HG03280 (cell line): ENCODE measurements at regions not wholly inside any gene's neighbourhood (a gene's known extent, or its start where the extent isn't known, plus 50 kb on each side); places are given as distances from the start of the nearest gene placed in this dataset.
"Not testable (repeated sequence)": the region's sequence is repeated elsewhere in the genome, so short reads cannot be mapped to it uniquely, and the experiment has no call there.

ENCODE experiments used
- ATAC-seq: cut with Tn5 transposase; IDR thresholded peaks from one replicate; pipeline ENCODE4 v1.9.1; 2021; ENCODE audit warnings: mild to moderate bottlenecking, moderate library complexity; ENCODE audit not compliant: unreplicated experiment

DNA sequence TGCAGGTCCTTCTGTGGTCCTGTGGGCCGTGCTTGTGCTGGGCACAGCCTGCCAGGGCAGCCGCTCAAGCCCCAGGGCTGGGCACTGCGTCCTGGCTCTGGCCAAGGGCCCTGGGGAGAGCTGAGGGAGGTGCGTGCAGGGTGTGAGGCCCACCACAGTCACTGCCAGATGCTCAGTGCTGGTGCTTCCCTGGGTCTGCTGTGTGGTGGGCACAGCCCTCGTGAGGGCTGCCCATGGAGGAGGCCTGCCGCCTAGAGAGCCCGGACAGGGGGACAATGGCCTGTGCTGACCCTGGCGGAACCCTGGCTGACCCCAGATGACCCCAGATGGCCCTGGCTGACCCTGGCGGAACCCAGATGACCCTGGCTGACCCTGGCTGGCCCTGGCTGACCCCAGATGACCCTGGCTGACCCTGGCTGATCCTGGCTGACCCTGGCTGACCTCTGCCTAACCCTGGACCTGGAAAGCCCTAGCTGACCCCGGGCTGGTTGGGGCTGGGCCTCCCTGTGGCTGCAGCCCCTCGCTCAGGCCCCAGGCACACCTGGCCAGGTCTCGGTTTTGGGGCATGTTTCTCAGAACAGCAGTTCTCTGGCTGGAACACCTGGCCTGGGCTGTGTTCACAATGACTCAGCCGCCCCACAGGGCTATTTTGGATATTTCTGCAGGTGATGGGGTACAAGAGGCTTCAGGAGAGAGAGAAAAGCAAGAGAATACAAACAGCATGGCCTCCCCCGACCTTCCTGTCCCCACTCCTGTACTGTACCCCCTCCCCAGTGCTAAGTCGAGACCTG is 55.4 kb downstream of the TMEM121 start:
- peak; percentile 47 for ATAC-seq

DNA sequence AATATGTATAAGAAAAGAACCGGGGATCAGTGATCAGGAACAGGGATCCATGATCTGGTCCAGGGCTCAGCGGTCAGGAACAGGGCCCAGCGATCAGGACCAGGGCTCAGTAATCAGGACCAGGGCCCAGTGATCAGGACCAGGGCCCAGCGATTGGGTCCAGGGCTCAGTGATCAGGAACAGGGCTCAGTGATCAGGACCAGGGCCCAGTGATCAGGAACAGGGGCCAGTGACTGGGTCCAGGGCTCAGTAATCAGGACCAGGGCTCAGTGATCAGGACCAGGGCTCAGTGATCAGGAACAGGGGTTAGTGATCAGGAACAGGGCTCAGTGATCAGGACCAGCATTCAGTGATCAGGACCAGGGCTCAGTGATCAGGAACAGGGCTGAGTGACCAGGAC is 56.3 kb downstream of the TMEM121 start:
- no peak for ATAC-seq

DNA sequence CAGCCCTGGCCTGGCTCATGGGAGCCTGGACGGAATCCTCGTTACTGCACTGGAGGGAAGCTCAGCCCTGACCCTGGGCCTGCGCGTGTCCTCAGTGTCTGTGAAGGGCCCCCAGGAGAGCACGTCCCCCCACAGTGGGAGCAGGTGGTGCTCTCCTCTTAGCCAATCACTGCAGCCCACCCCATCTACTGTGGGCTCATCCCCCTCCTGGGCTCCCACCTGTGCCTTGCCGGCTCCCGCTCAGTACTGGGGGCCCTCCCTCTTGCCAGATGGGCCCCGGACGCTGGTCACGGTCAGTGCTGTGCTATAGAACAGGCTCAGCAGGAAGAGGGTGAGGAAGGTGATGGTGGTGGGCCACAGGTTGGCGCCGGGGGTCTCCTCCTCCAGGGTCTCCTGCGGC is 57.5 kb downstream of the TMEM121 start:
- ATAC-seq: not testable (repeated sequence)

DNA sequence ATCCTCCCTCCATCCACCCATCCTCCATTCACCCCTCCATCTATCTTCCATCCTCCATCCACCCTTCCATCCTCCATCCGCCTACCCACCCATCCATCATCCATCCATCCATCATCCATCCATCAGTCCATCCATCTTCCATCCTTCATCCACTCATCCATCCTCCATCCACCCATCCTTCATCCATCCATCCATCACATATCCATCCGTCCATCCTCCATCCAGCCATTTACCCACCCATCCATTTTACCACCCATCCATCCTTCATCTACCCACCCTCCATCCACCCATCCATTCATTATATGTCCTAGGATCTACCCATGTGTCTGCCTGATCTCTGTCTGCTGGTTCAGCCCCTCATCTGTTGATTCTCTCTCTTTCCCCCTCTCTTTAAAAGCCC is 58.9 kb downstream of the TMEM121 start:
- ATAC-seq: not testable (repeated sequence)

DNA sequence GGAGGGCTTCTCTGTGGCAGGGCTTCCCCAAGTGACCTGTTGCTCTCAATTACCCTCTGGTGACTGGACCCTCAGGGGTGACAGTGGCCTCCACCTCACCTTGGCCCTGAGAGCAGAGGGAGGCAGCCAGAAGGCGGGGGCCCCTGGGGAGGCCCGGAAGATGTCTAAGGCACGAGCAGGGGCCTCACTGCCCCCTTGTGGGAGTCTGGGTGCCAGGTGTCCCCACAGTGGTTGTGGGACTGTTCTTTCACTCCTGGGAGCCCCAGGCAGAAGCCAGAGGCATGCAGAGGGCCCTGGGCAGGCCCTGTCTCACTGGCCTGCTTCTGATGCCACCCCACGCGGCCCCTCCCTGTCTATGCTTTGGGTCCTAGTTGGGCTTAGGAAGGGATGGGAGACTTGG is 59.3 kb downstream of the TMEM121 start:
- not testable (repeated sequence) for ATAC-seq

DNA sequence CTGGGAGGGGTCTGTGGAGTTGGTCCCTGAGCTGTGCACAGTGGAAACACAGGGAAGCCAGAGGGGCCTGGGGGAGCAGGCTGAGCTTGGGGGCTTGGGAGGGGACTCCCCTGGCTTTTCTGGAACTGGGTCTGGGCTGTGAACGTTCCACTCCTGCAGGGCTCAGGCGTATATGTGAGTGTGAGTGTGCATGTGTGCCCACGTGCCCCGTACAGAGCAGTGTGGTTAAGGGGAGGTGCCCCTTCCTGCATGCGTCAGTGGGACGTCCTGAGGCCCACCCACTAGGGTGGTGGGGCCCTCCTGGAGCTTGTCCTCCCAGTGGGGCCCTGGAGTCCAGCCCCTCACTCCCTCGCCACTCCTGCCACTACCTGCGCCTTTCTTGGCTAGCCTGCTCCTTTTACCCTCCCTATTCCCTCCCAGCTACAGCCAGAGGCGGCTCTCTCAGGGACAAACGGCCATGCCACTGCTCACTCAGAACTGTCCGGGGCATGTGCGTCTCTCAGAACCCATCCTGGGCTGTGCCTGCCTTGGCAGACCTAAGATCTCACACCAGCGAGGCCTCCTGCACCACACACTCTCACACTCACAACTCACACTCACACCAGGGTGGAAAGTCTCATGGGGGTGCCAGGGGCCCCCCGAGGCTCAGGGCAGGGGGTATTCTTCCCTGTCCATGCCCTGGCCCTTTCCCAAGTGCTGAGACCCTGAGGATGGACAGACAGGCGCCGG is 59.9 kb downstream of the TMEM121 start:
- not testable (repeated sequence) for ATAC-seq

DNA sequence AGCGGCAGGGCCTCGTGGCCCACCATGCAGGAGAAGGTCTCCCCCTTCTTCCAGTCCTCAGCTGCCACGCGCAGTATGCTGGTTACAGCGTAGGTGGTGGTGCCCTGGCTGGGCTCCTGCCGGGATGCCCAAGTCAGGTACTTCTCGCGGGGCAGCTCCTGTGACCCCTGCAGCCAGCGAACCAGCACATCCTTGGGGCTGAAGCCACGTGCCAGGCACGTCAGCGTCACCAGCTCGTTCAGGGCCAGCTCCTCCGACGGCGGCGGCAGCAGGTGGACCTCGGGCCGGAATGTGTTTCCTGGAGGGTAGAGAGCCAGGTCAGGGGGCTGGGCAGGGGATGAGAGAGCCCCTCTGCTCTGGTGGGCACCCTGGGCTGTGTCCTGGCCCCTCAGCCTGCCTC is 60.7 kb downstream of the TMEM121 start:
- ATAC-seq: not testable (repeated sequence)

DNA sequence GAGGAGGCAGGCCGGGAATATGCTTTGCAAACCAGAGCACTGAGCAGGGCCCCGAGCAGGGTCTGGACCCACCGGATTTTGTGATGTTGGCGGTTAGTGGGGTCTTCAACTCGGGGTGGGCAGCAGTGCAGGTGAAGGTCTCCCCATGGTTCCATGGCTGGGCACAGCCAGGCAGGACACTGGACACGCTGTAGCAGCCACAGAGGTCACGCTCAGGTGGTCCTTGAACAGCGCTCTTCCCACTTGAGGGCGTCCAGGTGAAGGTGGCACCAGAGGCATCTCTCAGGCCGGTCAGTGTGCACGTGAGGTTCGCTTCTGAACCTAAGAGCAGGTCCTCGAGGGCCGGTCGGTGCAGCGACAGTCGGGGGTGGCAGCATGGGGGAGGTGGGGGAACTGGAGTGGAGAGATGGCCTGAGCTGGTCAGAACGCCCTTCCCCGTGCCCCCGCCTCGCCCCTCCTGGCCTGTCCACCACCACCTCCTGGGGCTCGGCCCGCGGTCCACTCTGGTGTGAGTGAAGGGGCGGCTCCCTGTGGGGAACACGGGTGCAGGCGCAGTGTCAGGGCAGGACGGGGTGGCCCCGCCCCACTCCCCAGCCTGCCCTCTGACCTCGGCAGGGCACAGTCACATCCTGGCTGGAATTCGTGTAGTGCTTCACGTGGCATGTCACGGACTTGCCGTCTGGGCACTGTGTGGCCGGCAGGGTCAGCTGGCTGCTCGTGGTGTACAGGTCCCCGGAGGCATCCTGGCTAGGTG is 61.3 kb downstream of the TMEM121 start:
- not testable (repeated sequence) for ATAC-seq

DNA sequence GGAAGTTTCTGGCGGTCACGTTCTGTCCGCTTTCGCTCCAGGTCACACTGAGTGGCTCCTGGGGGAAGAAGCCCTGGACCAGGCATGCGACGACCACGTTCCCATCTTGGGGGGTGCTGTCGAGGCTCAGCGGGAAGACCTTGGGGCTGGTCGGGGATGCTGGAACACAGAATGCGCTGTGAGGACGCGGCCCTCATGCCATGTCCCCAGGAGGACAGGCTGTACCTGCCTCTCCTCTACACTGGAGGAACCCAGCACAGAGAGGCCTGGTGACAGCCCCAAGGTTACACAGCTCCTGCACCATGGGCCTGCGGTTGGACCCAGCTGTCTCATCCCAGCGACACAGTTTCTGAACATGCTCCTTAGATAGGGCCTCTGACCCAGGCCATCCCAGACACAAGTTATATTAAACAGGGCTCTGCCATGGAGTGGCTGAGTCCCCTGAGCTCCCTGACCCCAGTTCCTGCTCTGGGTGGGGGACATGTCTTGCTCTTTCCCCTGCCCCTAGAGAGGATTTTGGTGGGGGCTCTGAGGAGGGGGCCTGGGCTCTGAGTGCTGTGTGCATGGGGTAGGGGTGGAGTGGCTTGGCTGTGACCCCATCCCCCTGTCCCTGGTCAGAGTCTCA is 62.0 kb downstream of the TMEM121 start:
- ATAC-seq: no peak

DNA sequence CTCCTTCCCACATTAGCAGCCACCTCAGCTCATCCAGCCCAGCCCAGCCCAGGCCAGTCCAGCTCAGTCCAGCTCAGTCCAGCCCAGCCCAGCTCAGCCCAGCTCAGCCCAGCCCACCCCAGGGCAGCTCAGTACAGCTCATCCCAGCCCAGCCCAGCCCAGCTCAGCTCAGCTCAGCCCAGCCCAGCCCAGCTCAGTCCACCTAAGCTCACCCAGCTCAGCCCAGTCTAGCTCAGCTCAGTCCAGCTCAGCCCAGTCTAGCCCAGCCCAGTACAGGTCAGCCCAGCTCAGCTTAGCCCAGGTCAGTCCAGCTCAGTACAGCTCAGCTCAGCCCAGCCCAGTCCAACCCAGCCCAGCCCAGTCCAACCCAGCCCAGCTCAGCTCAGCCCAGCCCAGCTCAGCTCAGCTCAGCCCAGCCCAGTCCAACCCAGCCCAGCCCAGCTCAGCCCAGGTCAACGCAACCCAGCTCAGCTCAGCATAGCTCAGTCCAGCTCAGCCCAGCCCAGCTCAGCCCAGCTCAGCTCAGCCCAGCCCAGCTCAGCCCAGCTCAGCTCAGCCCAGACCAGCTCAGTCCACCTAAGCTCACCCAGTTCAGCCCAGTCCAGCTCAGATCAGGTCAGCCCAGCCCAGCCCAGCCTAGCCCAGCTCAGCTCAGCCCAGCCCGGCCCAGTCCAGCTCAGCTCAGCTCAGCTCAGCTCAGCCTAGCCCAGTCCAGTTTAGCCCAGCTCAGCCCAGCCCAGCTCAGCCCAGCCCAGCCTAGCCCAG is 63.0 kb downstream of the TMEM121 start:
- ATAC-seq: no peak

DNA sequence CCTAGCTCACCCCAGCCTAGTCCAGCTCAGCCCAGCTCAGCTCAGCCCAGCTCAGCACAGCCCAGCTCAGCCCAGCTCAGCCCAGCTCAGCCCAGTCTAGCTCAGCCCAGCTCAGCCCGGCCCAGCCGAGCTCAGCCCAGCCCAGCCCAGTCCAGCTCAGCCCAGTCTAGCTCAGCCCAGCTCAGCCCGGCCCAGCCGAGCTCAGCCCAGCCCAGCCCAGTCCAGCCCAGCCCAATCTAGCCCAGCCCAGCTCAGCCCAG is 63.5 kb downstream of the TMEM121 start:
- not testable (repeated sequence) for ATAC-seq

DNA sequence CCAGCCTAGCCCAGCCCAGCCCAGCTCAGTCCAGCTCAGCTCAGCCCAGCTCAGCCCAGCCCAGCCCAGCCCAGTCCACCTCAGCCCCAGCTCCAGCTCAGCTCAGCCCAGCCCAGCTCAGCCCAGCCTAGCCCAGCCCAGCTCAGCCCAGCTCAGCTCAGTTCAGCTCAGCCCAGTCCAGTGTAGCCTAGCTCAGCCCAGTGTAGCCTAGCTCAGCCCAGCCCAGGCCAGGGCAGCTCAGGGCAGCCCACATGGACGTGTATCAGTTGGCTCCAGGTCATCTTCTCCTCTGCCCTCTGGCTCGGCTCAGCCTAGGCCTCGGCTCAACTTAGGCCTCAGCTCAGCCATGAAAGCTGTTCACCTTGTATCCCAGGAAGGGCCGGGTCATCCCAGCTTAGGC is 64.7 kb downstream of the TMEM121 start:
- no peak for ATAC-seq

DNA sequence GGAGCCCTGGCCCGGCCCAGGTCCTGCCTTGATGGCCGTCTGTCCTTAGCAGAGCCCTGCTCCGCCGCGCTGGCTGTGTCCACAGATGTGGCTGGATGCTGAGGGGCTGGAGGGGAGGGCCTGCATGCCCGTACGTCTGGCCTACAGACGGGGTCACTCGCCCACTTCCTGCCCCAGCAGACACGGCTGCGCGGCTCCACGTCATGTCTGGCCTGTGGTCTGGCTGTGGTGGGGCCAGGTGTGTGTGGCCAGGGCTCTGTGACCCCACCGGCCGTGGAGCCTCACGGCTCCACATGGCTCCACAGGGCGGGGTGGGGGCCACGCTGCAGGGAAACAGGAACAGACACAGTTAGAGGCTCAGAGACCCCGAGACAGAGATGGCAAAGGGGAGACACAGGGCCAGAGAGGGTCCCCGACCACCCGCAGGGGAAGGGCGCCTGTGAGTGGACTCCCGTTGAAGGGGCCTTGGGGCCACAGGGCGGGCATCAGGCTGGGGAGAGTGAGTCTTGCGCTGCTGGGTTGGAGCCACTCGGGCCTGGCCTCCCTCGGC is 65.5 kb downstream of the TMEM121 start:
- ATAC-seq: not testable (repeated sequence)

DNA sequence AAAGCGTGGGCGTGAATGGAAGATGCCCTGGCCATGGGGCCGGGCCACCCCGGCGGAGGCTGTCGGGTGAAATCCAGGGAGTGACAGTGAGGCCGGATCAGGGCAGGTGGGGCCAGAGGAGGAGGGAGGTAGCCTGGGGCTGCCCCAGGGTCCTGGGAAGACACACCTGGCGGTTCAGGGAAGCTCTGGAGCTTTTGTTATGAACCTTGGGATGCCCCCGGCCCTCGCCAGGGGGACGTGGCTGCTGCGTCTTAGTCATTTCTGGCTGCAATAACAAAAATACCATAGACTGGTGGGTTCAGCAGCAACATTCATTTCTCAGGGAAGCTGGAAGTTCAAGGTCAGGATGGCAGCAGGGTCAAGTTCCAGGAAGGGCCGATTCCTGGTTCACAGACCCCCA is 66.3 kb downstream of the TMEM121 start:
- ATAC-seq: not testable (repeated sequence)

DNA sequence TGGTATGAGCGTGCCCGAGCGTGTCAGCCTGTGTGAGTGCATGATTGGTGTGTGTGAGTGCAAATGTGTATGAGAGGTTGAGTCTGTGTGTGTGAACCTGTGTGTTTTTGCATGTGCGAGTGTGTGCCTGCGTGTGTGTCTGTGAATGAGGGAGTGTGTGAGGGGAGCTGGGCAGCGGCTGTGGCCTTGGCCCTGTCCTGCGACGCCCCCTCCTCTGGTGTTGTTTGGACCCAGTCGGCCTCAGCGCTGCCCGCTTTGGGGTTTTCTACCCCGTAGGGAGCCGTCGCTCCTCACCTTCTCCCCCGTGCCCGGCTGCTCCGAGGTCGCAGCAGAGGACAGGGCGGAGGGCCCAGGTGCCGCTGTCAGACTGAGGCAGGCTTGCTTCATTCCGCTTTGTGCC is 69.0 kb downstream of the TMEM121 start:
- not testable (repeated sequence) for ATAC-seq

DNA sequence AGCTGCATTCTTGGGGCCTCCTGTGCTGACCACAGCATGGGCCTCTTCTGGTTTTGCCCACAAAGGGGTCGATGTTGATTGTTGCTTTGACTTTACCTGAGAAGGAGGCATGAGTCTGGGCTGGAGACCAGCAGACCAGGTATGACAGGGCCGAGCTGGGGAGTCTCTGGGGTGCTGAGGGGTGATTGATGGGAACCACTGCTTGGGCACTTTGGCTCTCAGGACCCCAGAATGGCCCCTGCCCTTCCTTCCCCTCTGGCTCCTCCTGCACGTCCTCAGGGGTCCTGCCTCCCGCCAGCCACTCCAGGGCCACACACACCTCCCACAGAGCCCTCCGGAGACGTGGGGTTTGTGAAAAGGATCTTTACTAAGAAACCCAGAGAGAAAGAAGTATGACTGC is 70.0 kb downstream of the TMEM121 start:
- ATAC-seq: not testable (repeated sequence)

DNA sequence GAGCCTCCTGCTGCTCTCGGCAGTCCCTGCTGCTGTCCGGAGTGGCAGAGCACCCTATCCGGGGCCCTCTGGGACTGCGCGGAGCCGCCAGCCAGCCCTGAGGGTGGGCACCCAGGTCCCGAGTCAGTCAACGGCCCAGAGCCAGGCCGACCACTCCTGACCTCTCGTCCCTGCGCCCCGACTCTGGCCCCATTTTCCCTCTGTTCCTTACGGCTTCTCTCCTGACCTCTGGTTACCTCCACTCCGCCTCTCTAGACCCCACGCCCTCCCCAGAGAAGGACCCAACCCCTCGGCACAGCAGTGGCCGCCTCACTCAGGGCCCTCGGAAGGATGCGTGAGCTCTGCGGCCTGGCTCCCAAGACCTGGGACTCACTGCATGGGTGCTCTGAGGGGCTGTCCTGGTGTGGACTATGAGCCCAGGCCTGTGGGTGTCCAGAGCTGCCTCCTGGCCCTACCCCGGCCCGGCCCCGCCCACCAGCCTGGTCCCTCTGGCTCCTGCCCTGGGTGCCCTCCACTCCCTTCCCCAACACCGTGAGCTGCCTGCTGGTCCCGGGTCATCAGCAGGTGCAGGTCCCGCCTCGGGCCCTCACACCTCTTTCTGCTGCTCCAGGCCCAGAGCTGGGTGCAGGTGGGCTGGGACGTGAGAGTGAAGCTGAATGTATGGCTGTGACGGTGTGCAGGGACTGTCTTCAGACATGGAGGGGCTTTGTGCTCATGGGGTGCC is 71.8 kb downstream of the TMEM121 start:
- not testable (repeated sequence) for ATAC-seq

DNA sequence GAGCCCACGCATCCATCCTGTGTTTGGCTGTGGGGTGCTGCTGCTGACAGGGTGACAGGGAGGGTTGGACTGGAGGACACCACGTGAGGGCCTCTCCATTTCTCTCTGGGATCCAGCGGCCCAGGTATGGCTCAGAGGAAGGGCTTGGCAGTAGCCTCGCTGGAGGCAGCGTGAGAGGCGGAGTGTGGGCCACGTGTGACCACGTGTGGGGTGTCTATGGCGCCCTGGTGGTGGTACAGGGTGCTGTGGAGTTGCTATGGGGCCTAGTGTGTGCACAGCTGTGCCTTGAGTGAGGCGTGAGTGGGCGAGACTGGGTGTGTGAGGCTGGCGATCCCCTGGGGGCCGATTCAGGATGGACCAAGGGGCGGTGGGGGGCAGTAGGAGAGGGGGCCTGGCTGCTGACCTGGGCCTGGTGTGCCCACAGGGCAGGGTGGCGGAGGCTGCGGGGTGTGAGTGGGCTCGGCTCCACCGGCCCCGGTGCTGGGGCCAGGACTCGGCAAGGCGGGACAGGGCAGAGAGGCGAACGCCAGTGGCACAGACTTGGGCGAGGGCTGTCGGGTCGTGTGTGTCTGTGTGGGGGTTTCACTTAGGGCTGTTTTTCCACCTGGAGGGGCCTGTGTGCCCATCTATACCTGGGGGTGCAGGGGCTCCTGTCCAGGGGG is 72.7 kb downstream of the TMEM121 start:
- not testable (repeated sequence) for ATAC-seq
